ENCODE measurements at regions not wholly inside any gene's neighbourhood (a gene's known extent, or its start where the extent isn't known, plus 50 kb on each side); places are given as distances from the start of the nearest gene placed in this dataset.

DNA sequence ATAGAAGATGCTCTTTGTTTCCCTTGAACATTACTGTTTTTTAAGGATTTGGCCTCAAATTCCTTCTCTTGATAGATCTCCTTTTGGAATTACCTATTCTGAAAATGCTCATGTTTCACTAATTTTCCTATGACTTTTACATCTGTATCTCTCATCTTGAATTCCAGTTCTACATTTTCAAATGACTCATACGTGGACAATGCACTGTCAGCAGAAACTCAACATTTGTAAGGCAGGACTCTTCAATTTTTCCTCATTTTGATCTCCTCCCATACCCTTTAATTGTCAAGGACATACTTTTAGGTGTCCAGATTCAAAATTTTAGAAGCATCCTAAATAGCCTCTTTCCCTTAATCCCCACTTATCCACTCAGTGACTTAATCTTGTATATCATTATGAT is 341.0 kb upstream of the RASGRP1 start:
- Histone ChIP-seq H3K4me2 (ENCODE audit: low read depth, low read length, poor library complexity, severe bottlenecking) (no peak overlapping the region), H3K27ac (ENCODE audit: low read depth, low read length) (no peak overlapping the region), H3K36me3 (ENCODE audit: low read length) (no peaks in the 10 kb centered on the region), H3K79me2 (ENCODE audit: insufficient read depth, low read length) (no peaks in the 10 kb centered on the region), H3K9ac (ENCODE audit: low read length) (no peak overlapping the region), H3K9me3 (ENCODE audit: insufficient read depth, low read length) (no peaks in the 10 kb centered on the region), H3K4me3 (ENCODE audit: insufficient read depth, low read length, poor library complexity, severe bottlenecking) (no peak overlapping the region), H3K27me3 (ENCODE audit: low read length) (no peaks in the 10 kb centered on the region), H4K20me1 (ENCODE audit: low read depth, low read length) (no peaks in the 10 kb centered on the region), H3K9me2 (replicated peaks; ENCODE audit: insufficient read depth, low read length) (no peaks in the 10 kb centered on the region; the same call in 1 of the 2 replicates), H2AFZ (ENCODE audit: low read depth, low read length, severe bottlenecking) (no peak overlapping the region), H3F3A (ENCODE audit: insufficient read depth) (no peaks in the 10 kb centered on the region)
- TF ChIP-seq, protein P1, sequence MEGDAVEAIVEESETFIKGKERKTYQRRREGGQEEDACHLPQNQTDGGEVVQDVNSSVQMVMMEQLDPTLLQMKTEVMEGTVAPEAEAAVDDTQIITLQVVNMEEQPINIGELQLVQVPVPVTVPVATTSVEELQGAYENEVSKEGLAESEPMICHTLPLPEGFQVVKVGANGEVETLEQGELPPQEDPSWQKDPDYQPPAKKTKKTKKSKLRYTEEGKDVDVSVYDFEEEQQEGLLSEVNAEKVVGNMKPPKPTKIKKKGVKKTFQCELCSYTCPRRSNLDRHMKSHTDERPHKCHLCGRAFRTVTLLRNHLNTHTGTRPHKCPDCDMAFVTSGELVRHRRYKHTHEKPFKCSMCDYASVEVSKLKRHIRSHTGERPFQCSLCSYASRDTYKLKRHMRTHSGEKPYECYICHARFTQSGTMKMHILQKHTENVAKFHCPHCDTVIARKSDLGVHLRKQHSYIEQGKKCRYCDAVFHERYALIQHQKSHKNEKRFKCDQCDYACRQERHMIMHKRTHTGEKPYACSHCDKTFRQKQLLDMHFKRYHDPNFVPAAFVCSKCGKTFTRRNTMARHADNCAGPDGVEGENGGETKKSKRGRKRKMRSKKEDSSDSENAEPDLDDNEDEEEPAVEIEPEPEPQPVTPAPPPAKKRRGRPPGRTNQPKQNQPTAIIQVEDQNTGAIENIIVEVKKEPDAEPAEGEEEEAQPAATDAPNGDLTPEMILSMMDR (IDR thresholded peaks at IDR 0.05; ENCODE audit: insufficient read depth, low read length, poor library complexity, severe bottlenecking): no peak
- no peak for TF ChIP-seq EZH2phosphoT487 (conservative IDR thresholded peaks at IDR 0.05; ENCODE audit: low read length)

DNA sequence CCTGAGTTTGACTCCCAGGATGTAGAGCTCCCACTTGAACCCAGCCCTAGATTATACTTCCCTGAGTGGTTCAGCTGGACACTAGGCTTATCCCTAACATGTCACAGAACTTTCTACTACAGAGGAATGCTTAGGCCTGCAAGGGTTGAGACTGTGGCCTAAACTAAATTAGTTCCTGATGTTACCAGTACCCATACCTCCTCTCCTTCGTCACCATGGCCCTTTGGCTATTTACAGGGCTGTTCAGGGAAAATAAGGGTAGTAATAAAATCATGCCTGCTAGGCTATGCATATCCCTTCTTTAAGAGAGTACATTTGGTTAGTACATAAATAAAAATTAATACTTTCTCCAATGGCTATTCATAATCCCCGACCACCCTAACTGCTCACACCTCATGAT is 356.4 kb upstream of the RASGRP1 start:
- Histone ChIP-seq H2AFZ (ENCODE audit: low read depth, low read length, severe bottlenecking) (no peak overlapping the region), H4K20me1 (ENCODE audit: low read depth, low read length) (no peaks in the 10 kb centered on the region), H3K36me3 (ENCODE audit: low read length) (no peaks in the 10 kb centered on the region), H3F3A (ENCODE audit: insufficient read depth) (no peaks in the 10 kb centered on the region), H3K9ac (ENCODE audit: low read length) (no peak overlapping the region), H3K4me3 (ENCODE audit: insufficient read depth, low read length, poor library complexity, severe bottlenecking) (no peak overlapping the region), H3K9me2 (replicated peaks; ENCODE audit: insufficient read depth, low read length) (no peaks in the 10 kb centered on the region), H3K27me3 (ENCODE audit: low read length) (no peaks in the 10 kb centered on the region), H3K27ac (ENCODE audit: low read depth, low read length) (no peak overlapping the region), H3K4me2 (ENCODE audit: low read depth, low read length, poor library complexity, severe bottlenecking) (no peak overlapping the region), H3K79me2 (ENCODE audit: insufficient read depth, low read length) (no peaks in the 10 kb centered on the region), H3K9me3 (ENCODE audit: insufficient read depth, low read length) (no peaks in the 10 kb centered on the region)
- TF ChIP-seq, protein P1 (IDR thresholded peaks at IDR 0.05; ENCODE audit: insufficient read depth, low read length, poor library complexity, severe bottlenecking): no peak
- TF ChIP-seq EZH2phosphoT487 (conservative IDR thresholded peaks at IDR 0.05; ENCODE audit: low read length): no peak

DNA sequence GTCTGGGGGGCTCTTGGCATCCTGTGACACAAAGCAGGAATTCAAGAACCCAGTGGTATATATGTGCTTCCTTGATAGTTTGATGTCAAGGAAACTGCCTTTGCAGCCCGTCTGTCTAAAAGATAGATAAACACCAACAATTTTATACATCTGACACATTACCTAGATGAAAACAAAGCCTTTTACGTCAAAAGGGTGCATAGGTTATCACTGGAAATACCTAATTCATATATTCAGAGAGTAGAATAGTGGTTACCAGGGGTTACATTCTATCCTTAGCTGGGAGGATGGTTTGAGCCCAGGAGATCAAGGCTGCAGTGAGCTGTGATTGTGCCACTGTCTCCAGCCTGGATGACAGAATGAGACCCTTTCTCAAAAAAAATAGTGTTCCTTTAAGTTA is 356.9 kb upstream of the RASGRP1 start:
- Histone ChIP-seq H3K4me3 (ENCODE audit: insufficient read depth, low read length, poor library complexity, severe bottlenecking) (no peak overlapping the region), H3K36me3 (ENCODE audit: low read length) (no peaks in the 10 kb centered on the region), H3K9ac (ENCODE audit: low read length) (no peak overlapping the region), H3K27me3 (ENCODE audit: low read length) (no peaks in the 10 kb centered on the region), H2AFZ (ENCODE audit: low read depth, low read length, severe bottlenecking) (no peak overlapping the region), H3K9me3 (ENCODE audit: insufficient read depth, low read length) (no peaks in the 10 kb centered on the region), H3K27ac (ENCODE audit: low read depth, low read length) (no peak overlapping the region), H3F3A (ENCODE audit: insufficient read depth) (no peaks in the 10 kb centered on the region), H3K4me2 (ENCODE audit: low read depth, low read length, poor library complexity, severe bottlenecking) (no peak overlapping the region), H3K9me2 (replicated peaks; ENCODE audit: insufficient read depth, low read length) (no peaks in the 10 kb centered on the region), H3K79me2 (ENCODE audit: insufficient read depth, low read length) (no peaks in the 10 kb centered on the region), H4K20me1 (ENCODE audit: low read depth, low read length) (no peaks in the 10 kb centered on the region)
- TF ChIP-seq, protein P1 (IDR thresholded peaks at IDR 0.05; ENCODE audit: insufficient read depth, low read length, poor library complexity, severe bottlenecking): no peak
- TF ChIP-seq EZH2phosphoT487 (conservative IDR thresholded peaks at IDR 0.05; ENCODE audit: low read length): no peak

Data from SU-DHL-6 (cell line).